ENCODE measurements at regions not wholly inside any gene's neighbourhood (a gene's known extent, or its start where the extent isn't known, plus 50 kb on each side); places are given as distances from the start of the nearest gene placed in this dataset.
A peak's percentile ranks its signal among the peaks of the same experiment; 100 is the strongest.

DNA sequence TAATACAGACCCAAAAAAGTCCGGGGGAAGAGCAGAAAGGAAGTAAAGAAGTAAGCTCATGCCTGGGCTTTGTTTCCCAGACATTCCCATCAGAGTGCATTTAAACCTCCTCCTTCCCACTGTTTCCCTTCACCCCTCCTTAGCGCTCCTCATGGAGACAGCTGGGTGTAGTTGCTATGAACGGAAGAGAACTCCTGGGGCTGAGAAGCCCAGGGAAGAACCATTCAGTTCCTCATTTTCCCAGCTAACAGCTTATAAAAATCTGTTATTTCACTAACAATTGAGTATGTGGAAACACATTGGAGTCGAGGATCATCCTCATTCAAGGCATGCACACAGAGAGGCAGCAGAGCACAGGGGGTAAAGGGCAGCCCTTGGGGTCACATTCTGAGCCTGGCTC is 299.3 kb downstream of the SHQ1 start:
- no peaks in the 10 kb centered on the region for H3K27me3 Mint-ChIP-seq (ENCODE audit: low read depth)
- no peaks in the 10 kb centered on the region for H3K9me3 Mint-ChIP-seq
- H3K4me1 Mint-ChIP-seq (ENCODE audit: low read depth) = peaks cover 21% of the 10 kb centered on the region
- H3K36me3 Mint-ChIP-seq (ENCODE audit: low read depth) = no peaks in the 10 kb centered on the region
- DNase-seq (ENCODE audit: low spot score) = no peak
- H3K27ac Mint-ChIP-seq = peak overlapping the region; percentile 94
- H3K4me3 Mint-ChIP-seq = peak overlapping the region; percentile 87

DNA sequence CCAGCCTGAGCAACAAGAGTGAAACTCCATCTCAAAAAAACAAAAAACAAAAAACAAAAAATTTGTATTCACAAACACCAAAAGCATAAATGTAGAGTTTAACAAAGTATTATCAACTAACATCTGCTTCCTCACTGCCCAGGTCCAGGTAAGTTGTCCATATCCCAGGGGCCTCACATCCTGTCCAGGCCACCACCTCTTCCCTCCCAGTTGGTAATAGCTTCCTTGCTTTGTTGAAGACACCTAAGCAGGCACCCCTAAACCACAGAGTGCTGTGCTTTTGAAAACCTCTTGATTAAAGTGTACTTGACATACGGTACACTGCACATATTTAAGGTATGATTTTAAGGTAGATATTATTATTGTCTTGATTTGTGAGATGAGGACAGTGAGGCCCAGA is 299.8 kb downstream of the SHQ1 start:
- Mint-ChIP-seq H3K9me3 (no peaks in the 10 kb centered on the region), H3K4me1 (ENCODE audit: low read depth) (peaks cover 21% of the 10 kb centered on the region), H3K36me3 (ENCODE audit: low read depth) (no peaks in the 10 kb centered on the region), H3K4me3 (no peak overlapping the region), H3K27ac (peak overlapping the region; percentile 94), H3K27me3 (ENCODE audit: low read depth) (no peaks in the 10 kb centered on the region)
- no peak for DNase-seq (ENCODE audit: low spot score)

DNA sequence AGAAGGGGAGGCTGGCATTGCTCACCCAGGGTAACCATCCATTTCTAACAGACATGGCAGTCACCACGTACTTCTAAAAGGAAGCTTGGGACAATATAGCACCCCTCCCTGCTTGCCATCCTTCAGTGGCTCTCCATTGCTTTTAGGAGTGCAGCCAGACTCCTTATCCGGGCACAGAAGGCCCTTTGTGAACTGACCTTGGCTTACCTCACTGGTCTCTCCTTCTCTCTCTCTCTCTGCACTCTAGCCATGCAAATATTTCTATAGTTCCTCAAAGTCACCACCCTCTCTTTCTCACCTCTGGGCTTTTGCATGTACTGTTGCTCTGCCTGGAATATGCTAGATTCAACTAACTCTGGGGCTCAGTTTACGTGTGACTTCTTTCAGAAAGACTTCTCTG is 301.1 kb downstream of the SHQ1 start:
- Mint-ChIP-seq H3K9me3 (no peaks in the 10 kb centered on the region), H3K4me3 (no peak overlapping the region), H3K27ac (no peak overlapping the region), H3K36me3 (ENCODE audit: low read depth) (no peaks in the 10 kb centered on the region), H3K27me3 (ENCODE audit: low read depth) (no peaks in the 10 kb centered on the region), H3K4me1 (ENCODE audit: low read depth) (peaks cover 21% of the 10 kb centered on the region)
- no peak for DNase-seq (ENCODE audit: low spot score)

DNA sequence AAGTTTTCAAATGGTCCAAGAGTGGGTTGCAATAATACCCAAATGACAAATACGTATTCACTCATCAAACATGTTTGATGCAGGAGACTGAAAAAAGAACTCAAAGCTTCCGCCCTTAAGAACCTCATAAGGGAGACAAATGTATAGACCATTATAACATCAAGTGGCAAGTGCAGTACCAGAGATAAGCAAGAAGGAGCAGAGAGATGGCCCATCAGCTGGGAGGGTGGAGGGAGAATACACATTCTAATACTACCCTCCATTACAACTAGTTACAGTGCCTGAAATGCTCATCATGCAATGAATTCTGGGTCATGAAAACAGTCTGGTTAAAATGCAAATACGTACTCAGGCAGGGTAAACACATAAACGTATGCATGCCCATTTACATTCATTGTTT is 304.0 kb downstream of the SHQ1 start:
- peaks cover 11% of the 10 kb centered on the region for H3K4me1 Mint-ChIP-seq (ENCODE audit: low read depth)
- peaks cover 1% of the 10 kb centered on the region for H3K36me3 Mint-ChIP-seq (ENCODE audit: low read depth)
- H3K27ac Mint-ChIP-seq = no peak overlapping the region
- H3K9me3 Mint-ChIP-seq = peaks cover 8% of the 10 kb centered on the region
- H3K4me3 Mint-ChIP-seq = no peak overlapping the region
- no peak for DNase-seq (ENCODE audit: low spot score)
- H3K27me3 Mint-ChIP-seq (ENCODE audit: low read depth) = no peaks in the 10 kb centered on the region

DNA sequence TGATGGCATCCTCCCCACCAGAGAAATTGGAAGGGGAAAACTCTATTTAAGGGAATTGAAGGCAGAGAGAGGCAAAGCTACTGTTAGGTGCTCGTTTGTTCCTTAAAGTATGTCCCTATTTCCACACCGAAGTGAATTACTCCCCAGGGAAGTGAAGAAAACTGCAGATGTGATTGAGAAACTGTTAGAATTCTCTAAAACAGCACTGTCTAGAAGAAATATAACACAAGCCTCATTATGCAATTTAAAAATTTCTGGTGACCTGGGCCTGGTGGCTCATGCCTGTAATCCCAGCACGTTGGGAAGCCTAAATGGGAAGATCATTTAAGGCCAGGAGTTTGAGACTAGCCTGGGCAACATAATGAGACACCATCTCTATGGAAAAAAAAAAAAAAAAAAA is 305.0 kb downstream of the SHQ1 start:
- Mint-ChIP-seq H3K4me1 (ENCODE audit: low read depth) (peaks cover 5% of the 10 kb centered on the region), H3K4me3 (no peak overlapping the region), H3K27ac (no peak overlapping the region), H3K36me3 (ENCODE audit: low read depth) (peaks cover 1% of the 10 kb centered on the region), H3K9me3 (peaks cover 8% of the 10 kb centered on the region), H3K27me3 (ENCODE audit: low read depth) (no peaks in the 10 kb centered on the region)
- DNase-seq (ENCODE audit: low spot score) = no peak

DNA sequence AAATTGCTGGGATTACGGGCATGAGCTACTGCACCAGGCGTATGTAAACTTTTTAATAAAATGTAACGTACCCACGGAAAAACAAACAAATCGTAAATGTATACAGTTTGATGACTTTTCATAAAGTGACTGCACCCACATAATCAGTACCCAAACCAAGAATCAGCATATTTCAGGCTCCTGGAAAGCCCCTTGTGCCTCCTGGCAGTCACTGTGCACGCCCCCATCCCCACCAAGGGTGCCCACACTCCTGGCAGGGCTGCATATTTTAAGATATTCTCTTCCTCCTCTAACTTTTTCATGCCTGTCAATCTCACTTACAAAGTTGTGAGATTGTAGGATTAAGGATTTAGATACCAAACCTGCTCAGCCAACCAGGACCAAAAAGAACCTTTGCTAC is 305.5 kb downstream of the SHQ1 start:
- Mint-ChIP-seq H3K4me3 (no peak overlapping the region), H3K36me3 (ENCODE audit: low read depth) (peaks cover 1% of the 10 kb centered on the region), H3K27ac (no peak overlapping the region), H3K4me1 (ENCODE audit: low read depth) (peaks cover 5% of the 10 kb centered on the region), H3K9me3 (peaks cover 8% of the 10 kb centered on the region), H3K27me3 (ENCODE audit: low read depth) (no peaks in the 10 kb centered on the region)
- DNase-seq (ENCODE audit: low spot score) = no peak

DNA sequence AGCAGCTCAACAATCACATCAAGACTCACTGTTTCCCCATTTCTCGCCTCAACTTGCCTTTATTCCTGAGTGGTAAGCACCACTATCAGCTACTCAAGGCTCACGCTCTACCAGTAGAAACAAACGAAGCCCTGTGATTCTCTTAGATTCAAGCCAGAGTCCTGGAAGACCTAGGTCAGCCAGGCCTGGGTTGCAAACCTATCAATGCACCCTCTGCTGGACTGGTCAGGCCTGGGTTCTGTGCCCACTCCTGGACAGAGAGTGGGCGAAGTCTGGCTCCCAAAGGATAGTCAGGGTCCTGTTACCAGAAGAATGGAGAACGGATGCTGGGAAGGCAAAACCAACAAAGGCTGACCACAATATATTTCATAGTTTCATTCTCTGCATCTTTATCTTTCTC is 308.4 kb downstream of the SHQ1 start:
- H3K27me3 Mint-ChIP-seq (ENCODE audit: low read depth) = no peaks in the 10 kb centered on the region
- H3K27ac Mint-ChIP-seq = no peak overlapping the region
- H3K9me3 Mint-ChIP-seq = peaks cover 8% of the 10 kb centered on the region
- H3K4me3 Mint-ChIP-seq = no peak overlapping the region
- DNase-seq (ENCODE audit: low spot score) = no peak
- peaks cover 1% of the 10 kb centered on the region for H3K36me3 Mint-ChIP-seq (ENCODE audit: low read depth)
- peaks cover 9% of the 10 kb centered on the region for H3K4me1 Mint-ChIP-seq (ENCODE audit: low read depth)

DNA sequence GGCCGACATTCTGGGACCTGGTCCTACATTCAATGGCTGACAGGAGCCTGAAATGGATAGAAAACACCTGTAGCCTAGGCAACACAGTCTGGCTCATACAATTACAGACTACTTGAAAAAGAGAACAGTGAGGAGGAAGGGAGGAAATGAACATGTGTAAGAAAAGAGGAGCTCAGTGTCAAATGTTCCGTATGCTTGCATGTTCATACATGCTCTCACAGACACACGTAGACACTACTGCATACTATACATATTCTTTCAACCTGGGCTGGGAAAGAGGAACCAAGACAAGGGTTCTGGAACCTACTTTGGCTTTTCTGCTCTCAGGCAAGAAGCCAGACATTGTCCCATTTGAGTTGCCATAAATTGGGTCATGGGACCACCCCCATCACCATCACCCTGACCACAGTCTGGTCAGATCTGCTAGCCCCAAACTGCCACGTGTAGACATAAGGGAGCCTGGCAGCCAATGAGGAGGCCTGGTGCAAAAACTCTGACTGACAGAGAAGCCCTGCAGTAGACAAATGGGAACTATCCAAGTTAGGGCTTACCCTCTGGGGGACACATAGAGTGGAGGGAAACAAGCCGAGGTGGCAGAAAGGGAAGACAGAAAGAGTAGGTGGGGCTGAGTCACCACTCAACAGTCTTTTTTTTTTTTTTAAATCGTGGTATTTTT is 310.0 kb downstream of the SHQ1 start:
- Mint-ChIP-seq H3K27ac (no peak overlapping the region), H3K4me1 (ENCODE audit: low read depth) (peaks cover 14% of the 10 kb centered on the region), H3K36me3 (ENCODE audit: low read depth) (peaks cover 1% of the 10 kb centered on the region), H3K9me3 (peaks cover 12% of the 10 kb centered on the region), H3K27me3 (ENCODE audit: low read depth) (no peaks in the 10 kb centered on the region), H3K4me3 (no peak overlapping the region)
- DNase-seq (ENCODE audit: low spot score) = no peak

DNA sequence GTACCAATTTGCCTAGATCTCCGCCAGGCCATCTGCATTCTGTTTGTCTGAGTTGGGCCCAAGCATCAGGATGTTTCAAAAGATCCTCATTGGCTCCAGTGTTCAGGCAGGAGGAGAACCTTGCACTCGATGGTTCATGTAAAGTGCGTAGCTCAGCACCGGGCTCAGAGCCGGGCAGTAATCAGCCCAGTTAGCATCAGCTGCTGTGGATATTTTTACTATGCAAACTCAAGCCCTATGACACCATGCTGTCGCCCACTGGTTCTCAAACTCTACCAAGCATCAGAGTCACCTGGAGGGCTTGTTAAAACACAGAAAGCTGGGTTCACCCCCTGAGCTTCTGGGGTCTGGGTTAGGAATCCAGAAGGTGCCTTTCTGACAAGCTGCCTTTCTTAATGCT is 310.8 kb downstream of the SHQ1 start:
- H3K9me3 Mint-ChIP-seq = peaks cover 12% of the 10 kb centered on the region

DNA sequence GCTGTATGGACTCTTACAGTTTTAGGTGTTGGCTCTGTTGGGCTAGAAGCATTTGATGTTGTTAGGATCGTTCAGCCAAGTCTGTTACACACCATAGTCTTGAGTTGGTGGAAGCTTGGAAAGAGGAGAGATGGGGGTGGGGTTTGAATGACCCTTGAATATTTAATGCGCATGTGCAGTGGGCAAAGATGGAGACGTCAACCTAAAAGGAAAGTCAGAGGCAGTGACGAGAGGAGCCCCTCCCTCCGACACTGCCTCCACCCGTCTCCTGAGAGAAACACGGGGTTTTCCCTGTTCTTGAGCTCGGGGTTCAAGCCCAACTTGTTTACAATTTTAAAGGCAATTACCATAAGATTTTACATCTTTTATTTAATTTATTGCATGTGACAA is 311.4 kb downstream of the SHQ1 start:
- Mint-ChIP-seq H3K4me3 (no peak overlapping the region), H3K4me1 (ENCODE audit: low read depth) (peaks cover 14% of the 10 kb centered on the region), H3K27ac (no peak overlapping the region), H3K27me3 (ENCODE audit: low read depth) (no peaks in the 10 kb centered on the region), H3K9me3 (peaks cover 12% of the 10 kb centered on the region), H3K36me3 (ENCODE audit: low read depth) (peaks cover 1% of the 10 kb centered on the region)
- DNase-seq (ENCODE audit: low spot score) = no peak

More for the DNA sequence above, 310.8 kb downstream of the SHQ1 start:
- Mint-ChIP-seq H3K4me1 (ENCODE audit: low read depth) (peaks cover 14% of the 10 kb centered on the region), H3K27ac (no peak overlapping the region), H3K27me3 (ENCODE audit: low read depth) (no peaks in the 10 kb centered on the region), H3K36me3 (ENCODE audit: low read depth) (peaks cover 1% of the 10 kb centered on the region), H3K4me3 (no peak overlapping the region)
- no peak for DNase-seq (ENCODE audit: low spot score)

DNA sequence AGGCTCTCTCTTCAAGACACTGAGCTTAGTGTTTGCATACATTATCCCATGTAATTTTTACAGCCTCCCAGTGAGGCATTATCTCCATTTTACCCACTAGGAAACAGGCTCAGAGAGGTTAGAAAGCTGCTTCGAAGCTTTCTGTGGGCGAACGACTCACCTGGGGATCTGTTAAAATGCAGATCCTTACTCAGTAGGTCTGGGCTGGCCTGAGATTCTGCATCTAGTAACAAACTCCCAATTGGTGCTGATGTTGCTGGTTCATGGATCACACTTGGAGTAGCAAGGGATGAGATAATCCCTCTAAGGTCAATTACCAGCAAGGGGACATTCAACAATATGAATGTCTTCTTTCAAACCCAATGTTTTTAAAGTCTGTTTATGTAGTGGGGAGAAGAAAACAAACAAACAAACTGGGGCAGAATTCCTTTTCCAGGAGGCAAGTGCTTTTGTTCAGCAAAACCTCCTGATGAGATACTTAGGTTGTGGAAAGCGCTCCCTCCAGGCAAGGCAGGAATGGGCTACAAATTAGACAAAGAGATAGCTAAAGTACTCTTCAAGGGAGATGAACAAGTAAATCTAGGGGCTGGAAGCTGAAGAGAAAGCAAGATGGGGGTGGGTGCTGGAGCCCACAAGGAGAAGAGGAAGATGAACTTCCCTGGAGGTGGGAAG is 311.9 kb downstream of the SHQ1 start:
- Mint-ChIP-seq H3K27ac (no peak overlapping the region), H3K4me1 (ENCODE audit: low read depth) (peaks cover 14% of the 10 kb centered on the region), H3K27me3 (ENCODE audit: low read depth) (no peaks in the 10 kb centered on the region), H3K4me3 (no peak overlapping the region), H3K36me3 (ENCODE audit: low read depth) (no peaks in the 10 kb centered on the region), H3K9me3 (peaks cover 7% of the 10 kb centered on the region)
- DNase-seq (ENCODE audit: low spot score) = no peak

DNA sequence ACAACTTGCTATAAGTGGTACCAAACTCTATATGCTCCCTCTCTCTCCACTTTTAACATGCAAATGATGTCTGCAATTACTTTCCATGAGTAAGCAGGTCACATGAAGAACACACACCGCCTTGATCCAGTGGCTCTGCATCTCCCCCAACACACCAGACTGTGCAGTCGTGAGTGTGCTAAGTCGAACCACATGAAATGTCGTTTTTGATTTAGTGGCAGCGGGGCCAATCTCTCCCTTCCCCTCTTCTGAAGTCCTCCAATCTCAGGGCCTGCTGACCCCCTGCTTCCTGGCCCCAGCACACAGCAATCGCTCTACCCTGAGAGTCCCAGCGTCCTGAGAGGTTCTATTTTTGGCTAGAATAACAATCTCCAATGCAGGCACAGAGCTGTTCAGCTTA is 312.5 kb downstream of the SHQ1 start:
- peak overlapping the region; percentile 28 for H3K27ac Mint-ChIP-seq
- no peaks in the 10 kb centered on the region for H3K36me3 Mint-ChIP-seq (ENCODE audit: low read depth)
- H3K27me3 Mint-ChIP-seq (ENCODE audit: low read depth) = no peaks in the 10 kb centered on the region
- peaks cover 8% of the 10 kb centered on the region for H3K9me3 Mint-ChIP-seq
- DNase-seq (ENCODE audit: low spot score) = no peak
- H3K4me1 Mint-ChIP-seq (ENCODE audit: low read depth) = peaks cover 14% of the 10 kb centered on the region
- H3K4me3 Mint-ChIP-seq = no peak overlapping the region

DNA sequence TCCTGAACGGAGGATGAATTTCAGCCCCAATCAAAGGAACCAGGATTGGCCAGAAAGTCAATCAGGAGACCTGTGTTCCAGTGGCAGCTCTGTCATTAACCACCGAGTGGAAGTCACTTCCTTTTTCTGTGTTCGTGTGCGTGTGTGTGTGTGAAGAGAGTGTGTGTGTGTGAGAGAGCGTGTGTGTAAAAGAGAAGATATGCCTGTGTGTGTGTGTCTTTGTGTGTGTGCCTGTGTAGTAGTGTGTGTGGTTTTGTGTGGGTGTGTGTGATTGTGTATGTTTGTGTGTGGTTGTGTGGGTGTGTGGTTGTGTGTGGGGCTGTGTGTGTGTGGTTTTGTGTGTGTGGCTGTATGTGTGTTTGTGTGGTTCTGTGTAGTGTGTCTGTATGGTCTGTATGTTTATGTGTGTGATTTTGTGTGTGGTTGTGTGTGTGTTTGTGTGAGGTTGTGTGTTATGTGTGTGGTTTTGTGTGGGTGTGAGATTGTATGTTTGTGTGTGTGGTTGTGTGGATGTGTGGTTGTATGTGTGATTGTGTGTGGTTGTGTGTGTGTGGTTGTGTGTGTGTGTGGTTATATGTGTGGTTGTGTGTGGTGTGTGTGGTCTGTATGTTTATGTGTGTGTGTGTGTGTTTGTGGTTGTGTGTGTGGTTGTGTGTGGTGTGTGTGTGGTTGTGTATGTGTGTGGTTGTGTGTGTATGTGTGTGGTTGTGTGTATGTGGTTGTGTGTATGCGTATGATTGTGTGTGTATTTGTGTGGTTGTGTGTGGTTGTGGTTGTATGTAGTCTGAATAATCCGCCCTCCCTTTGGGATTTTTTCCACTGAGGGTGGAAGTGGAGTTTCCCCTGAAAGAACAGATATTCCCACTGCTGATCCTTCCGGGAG is 314.4 kb downstream of the SHQ1 start:
- Mint-ChIP-seq H3K9me3 (peaks cover 9% of the 10 kb centered on the region), H3K36me3 (ENCODE audit: low read depth) (no peaks in the 10 kb centered on the region)
- no peak for DNase-seq (ENCODE audit: low spot score)

DNA sequence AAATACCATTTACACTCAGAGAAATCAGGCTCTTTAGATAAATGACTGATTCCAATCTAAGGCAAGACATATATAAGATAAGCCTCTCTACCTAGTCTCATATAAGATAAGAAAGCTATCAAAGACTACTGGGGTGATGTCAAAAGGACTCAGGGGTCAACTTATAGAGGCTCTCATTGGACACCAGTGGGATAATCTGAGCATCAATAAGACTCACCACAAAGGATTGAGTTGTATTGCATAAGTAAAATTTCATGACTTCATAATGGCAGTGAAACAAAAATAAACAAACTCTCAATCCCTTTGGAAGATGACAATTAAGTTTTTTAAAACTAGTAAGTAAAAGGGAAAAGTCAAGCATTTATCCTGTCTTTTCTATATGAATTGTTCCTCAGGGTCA is 317.8 kb downstream of the SHQ1 start:
- Mint-ChIP-seq H3K36me3 (ENCODE audit: low read depth) (no peaks in the 10 kb centered on the region), H3K27ac (no peak overlapping the region), H3K4me3 (no peak overlapping the region), H3K9me3 (peaks cover 9% of the 10 kb centered on the region), H3K27me3 (ENCODE audit: low read depth) (no peaks in the 10 kb centered on the region), H3K4me1 (ENCODE audit: low read depth) (peaks cover 5% of the 10 kb centered on the region)
- no peak for DNase-seq (ENCODE audit: low spot score)

More for the DNA sequence above, 314.4 kb downstream of the SHQ1 start:
- Mint-ChIP-seq H3K27ac (peak overlapping the region; percentile 7), H3K4me1 (ENCODE audit: low read depth) (peaks cover 9% of the 10 kb centered on the region), H3K4me3 (no peak overlapping the region), H3K27me3 (ENCODE audit: low read depth) (no peaks in the 10 kb centered on the region)
